ENCODE measurements at regions not wholly inside any gene's neighbourhood (a gene's known extent, or its start where the extent isn't known, plus 50 kb on each side); places are given as distances from the start of the nearest gene placed in this dataset.

DNA sequence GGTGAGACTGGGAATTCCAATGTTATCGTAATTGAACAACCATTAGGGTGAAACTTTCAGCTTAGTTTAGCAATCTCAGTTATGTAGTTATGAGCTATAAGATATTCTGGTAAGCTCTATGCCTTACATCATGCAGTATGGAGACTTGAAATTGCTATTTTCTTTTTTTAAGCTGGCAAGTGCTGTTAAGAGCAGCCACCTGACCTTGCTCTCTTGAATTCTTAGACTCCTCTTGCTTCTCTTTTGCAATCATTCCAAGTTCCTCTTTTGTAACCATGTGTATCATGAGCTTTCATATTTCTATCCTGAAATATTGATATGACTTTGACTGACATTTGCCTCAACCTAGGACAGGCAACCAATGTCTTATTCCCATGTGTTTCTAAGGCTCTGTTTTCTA lies 446.3 kb upstream of the SLC35B3 start:
- no peaks in the 10 kb centered on the region for H3K9me3 Mint-ChIP-seq
- H3K4me3 Mint-ChIP-seq, result no peak overlapping the region
- no peaks in the 10 kb centered on the region for H3K27me3 ChIP-seq (ENCODE audit: control insufficient read depth, insufficient read depth, low read length, poor library complexity, severe bottlenecking)
- H3K36me3 Mint-ChIP-seq (ENCODE audit: low read depth), result no peaks in the 10 kb centered on the region
- TF ChIP-seq CTCF (conservative IDR thresholded peaks at IDR 0.05), result no peak
- H3K4me1 ChIP-seq (ENCODE audit: control insufficient read depth, insufficient read depth, low read length), result no peaks in the 10 kb centered on the region
- H3K4me1 Mint-ChIP-seq, result no peaks in the 10 kb centered on the region
- no peak overlapping the region for H3K4me3 ChIP-seq (ENCODE audit: low read length)
- no peak overlapping the region for H3K27ac Mint-ChIP-seq
- no peaks in the 10 kb centered on the region for H3K27me3 Mint-ChIP-seq (ENCODE audit: insufficient read depth)
- H3K36me3 ChIP-seq (ENCODE audit: control insufficient read depth, insufficient read depth, low read length), result no peaks in the 10 kb centered on the region
- no peak for DNase-seq
- no peaks in the 10 kb centered on the region for H3K9me3 ChIP-seq (ENCODE audit: control insufficient read depth, low read length)
- no peak overlapping the region for H3K27ac ChIP-seq (ENCODE audit: low read depth, low read length)
- 0% methylated on average over 1 of the region's 1 CpG for WGBS, 2 experiments (ENCODE audit: insufficient coverage in 1 of 2, insufficient read length in 1 of 2)
- H3K9ac ChIP-seq (ENCODE audit: extremely low read depth, low read length, poor library complexity, severe bottlenecking), result no peak overlapping the region

DNA sequence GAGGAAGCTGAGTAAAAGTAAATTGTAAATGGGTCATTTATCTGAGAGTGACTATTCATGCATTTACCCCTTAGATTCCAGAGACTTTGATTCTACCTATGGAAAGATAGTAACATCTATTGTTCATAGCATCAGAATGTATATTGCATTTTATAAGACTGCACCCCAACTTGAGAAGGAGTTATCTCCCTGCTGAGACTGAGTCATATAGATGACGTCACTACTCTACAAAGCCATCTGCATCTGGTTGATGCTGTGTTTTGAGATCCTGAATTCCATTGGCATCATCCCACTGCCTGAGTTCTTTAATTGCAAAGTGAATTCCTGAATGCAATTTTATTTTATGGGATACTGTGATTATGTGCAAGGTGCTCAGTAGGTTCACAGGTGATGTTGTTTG lies 444.0 kb upstream of the SLC35B3 start:
- Histone ChIP-seq H3K9me3 (ENCODE audit: control insufficient read depth, low read length) (no peaks in the 10 kb centered on the region), H3K4me3 (ENCODE audit: low read length) (no peak overlapping the region), H3K9ac (ENCODE audit: extremely low read depth, low read length, poor library complexity, severe bottlenecking) (no peak overlapping the region), H3K27ac (ENCODE audit: low read depth, low read length) (no peak overlapping the region), H3K4me1 (ENCODE audit: control insufficient read depth, insufficient read depth, low read length) (no peaks in the 10 kb centered on the region), H3K27me3 (ENCODE audit: control insufficient read depth, insufficient read depth, low read length, poor library complexity, severe bottlenecking) (no peaks in the 10 kb centered on the region), H3K36me3 (ENCODE audit: control insufficient read depth, insufficient read depth, low read length) (no peaks in the 10 kb centered on the region)
- H3K4me1 Mint-ChIP-seq, result no peaks in the 10 kb centered on the region
- no peak overlapping the region for H3K4me3 Mint-ChIP-seq
- no peaks in the 10 kb centered on the region for H3K27me3 Mint-ChIP-seq (ENCODE audit: insufficient read depth)
- no peaks in the 10 kb centered on the region for H3K9me3 Mint-ChIP-seq
- no peak for DNase-seq
- WGBS, 2 experiments (ENCODE audit: insufficient coverage in 1 of 2, insufficient read length in 1 of 2), result 91 to 100% methylated on average over 1 of the region's 1 CpG
- no peaks in the 10 kb centered on the region for H3K36me3 Mint-ChIP-seq (ENCODE audit: low read depth)
- H3K27ac Mint-ChIP-seq, result no peak overlapping the region
- TF ChIP-seq CTCF (conservative IDR thresholded peaks at IDR 0.05), result no peak

- Histone ChIP-seq H3K4me3 (ENCODE audit: low read length) (no peak overlapping the region), H3K27ac (ENCODE audit: low read depth, low read length) (no peak overlapping the region), H3K27me3 (ENCODE audit: control insufficient read depth, insufficient read depth, low read length, poor library complexity, severe bottlenecking) (no peaks in the 10 kb centered on the region), H3K9me3 (ENCODE audit: control insufficient read depth, low read length) (no peaks in the 10 kb centered on the region), H3K36me3 (ENCODE audit: control insufficient read depth, insufficient read depth, low read length) (no peaks in the 10 kb centered on the region), H3K4me1 (ENCODE audit: control insufficient read depth, insufficient read depth, low read length) (no peaks in the 10 kb centered on the region), H3K9ac (ENCODE audit: extremely low read depth, low read length, poor library complexity, severe bottlenecking) (no peak overlapping the region)
- H3K4me3 Mint-ChIP-seq, result no peak overlapping the region
- DNase-seq, result no peak
- no peaks in the 10 kb centered on the region for H3K36me3 Mint-ChIP-seq (ENCODE audit: low read depth)
- no peaks in the 10 kb centered on the region for H3K4me1 Mint-ChIP-seq
- TF ChIP-seq CTCF (conservative IDR thresholded peaks at IDR 0.05), result no peak
- no peak overlapping the region for H3K27ac Mint-ChIP-seq
- no peaks in the 10 kb centered on the region for H3K9me3 Mint-ChIP-seq
- 93% methylated on average over 4 of the region's 4 CpGs; no CpG with 5 or more reads in 1 of the 2 experiments for WGBS, 2 experiments (ENCODE audit: insufficient coverage in 1 of 2, insufficient read length in 1 of 2)
- no peaks in the 10 kb centered on the region for H3K27me3 Mint-ChIP-seq (ENCODE audit: insufficient read depth)
Observed at GRCh38 chr6:8875986-8876385, 440.6 kb upstream of the SLC35B3 start.

All from endodermal cell (in vitro differentiated cells).